Suprapubic skin (tissue), 4 donors: ENCODE measurements at regions not wholly inside any gene's neighbourhood (a gene's known extent, or its start where the extent isn't known, plus 50 kb on each side); places are given as distances from the start of the nearest gene placed in this dataset.
"Not testable (repeated sequence)": the region's sequence is repeated elsewhere in the genome, so short reads cannot be mapped to it uniquely, and the experiment has no call there.

Experiments used
- EP300 ChIP-seq: sonication (generic); formaldehyde crosslinking; IDR thresholded peaks from one replicate; pipeline ENCODE4 v1.6.1; 2017; ENCODE audit warnings: antibody characterized with exemption
- POLR2A ChIP-seq, 2 donors: fragments of 450-650 bp; IDR thresholded peaks; one replicate each; pipeline ENCODE4 v1.6.1; 2017; ENCODE audit warnings: antibody characterized with exemption in 2 of 2, mild to moderate bottlenecking in 2 of 2, moderate library complexity in 2 of 2
- POLR2AphosphoS5 ChIP-seq, 3 donors: sonication (generic); formaldehyde crosslinking; IDR thresholded peaks; one replicate each; pipeline ENCODE4 v1.6.1; 2017; ENCODE audit warnings: antibody characterized with exemption in 3 of 3
- TF ChIP-seq, protein P1 (sequence below), 2 donors: fragments of 200-600 bp in 1 of 2; fragments of 450-650 bp in 1 of 2; sonication (generic) in 1 of 2; IDR thresholded peaks; one replicate each; pipeline ENCODE4 v1.5.1; 2016 to 2019; ENCODE audit warnings: antibody characterized with exemption in 2 of 2, mild to moderate bottlenecking in 1 of 2, moderate library complexity in 1 of 2

DNA sequence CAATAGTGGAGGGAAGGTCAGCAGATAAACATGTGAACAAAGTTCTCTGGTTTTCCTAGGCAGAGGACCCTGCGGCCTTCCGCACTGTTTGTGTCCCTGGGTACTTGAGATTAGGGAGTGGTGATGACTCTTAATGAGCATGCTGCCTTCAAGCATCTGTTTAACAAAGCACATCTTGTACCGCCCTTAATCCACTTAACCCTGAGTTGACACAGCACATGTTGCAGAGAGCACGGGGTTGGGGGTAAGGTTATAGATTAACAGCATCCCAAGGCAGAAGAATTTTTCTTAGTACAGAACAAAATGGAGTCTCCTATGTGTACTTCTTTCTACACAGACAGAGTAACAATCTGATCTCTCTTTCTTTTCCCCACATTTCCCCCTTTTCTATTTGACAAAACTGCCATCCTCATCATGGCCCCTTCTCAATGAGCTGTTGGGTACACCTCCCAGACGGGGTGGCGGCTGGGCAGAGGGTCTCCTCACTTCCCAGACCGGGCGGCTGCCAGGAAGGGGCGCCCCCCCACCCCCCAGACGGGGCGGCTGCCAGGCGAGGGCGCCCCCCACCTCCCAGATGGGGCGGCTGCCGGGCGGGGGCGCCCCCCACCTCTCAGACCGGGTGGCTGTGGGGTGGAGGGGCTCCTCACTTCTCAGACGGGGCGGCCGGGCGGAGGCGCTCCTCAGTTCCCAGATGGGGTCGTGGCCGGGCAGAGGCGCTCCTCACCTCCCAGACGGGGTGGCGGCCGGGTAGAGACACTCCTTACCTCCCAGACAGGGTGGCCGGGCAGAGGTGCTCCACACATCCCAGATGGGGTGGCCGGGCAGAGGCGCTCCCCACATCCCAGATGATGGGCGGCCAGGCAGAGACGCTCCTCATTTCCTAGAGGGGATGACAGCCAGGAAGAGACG is 361.6 kb upstream of the SGO1 start:
- TF ChIP-seq, protein P1, sequence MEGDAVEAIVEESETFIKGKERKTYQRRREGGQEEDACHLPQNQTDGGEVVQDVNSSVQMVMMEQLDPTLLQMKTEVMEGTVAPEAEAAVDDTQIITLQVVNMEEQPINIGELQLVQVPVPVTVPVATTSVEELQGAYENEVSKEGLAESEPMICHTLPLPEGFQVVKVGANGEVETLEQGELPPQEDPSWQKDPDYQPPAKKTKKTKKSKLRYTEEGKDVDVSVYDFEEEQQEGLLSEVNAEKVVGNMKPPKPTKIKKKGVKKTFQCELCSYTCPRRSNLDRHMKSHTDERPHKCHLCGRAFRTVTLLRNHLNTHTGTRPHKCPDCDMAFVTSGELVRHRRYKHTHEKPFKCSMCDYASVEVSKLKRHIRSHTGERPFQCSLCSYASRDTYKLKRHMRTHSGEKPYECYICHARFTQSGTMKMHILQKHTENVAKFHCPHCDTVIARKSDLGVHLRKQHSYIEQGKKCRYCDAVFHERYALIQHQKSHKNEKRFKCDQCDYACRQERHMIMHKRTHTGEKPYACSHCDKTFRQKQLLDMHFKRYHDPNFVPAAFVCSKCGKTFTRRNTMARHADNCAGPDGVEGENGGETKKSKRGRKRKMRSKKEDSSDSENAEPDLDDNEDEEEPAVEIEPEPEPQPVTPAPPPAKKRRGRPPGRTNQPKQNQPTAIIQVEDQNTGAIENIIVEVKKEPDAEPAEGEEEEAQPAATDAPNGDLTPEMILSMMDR (IDR thresholded peaks at IDR 0.05): not testable (repeated sequence)
- TF ChIP-seq POLR2AphosphoS5 (IDR thresholded peaks at IDR 0.05); EP300; POLR2A (IDR thresholded peaks at IDR 0.05): not testable (repeated sequence)
